GM12878 (cell line): ENCODE measurements at regions not wholly inside any gene's neighbourhood (a gene's known extent, or its start where the extent isn't known, plus 50 kb on each side); places are given as distances from the start of the nearest gene placed in this dataset.

Source experiments
- ATAC-seq: fragments of 200-7000 bp; cut with Tn5 transposase; 3 replicates; pipeline ENCODE4 v1.9.1; 2020; ENCODE audit warnings: mild to moderate bottlenecking, moderate library complexity
- BruUV-seq: library from RNA; stranded (reverse); fragments of 400-500 nt; replicated peaks from 2 replicates; lab custom pipeline; 2021; lab: Mats Ljungman, UMichigan
- CTCF ChIA-PET: fragments of 300-600 bp; sonication (Branson Sonifier 250); formaldehyde crosslinking; extraction: SDS; loops from one replicate; lab custom pipeline; 2021; ENCODE audit warnings: inconsistent platforms; lab: Yijun Ruan, JAX
- POLR2A ChIA-PET: fragments of 350-600 bp; formaldehyde crosslinking; extraction: SDS; loops from one replicate; lab custom pipeline; 2021; ENCODE audit warnings: inconsistent platforms; lab: Charles Lee
- RAD21 ChIA-PET: fragments of 300-600 bp; sonication (Branson Sonifier 250); formaldehyde crosslinking; loops from one replicate; lab custom pipeline; 2023; ENCODE audit warnings: antibody characterized with exemption; ENCODE audit not compliant: unreplicated experiment; lab: Charles Lee
- SMC1A ChIA-PET: fragments of 300-600 bp; sonication (Branson Sonifier 250); formaldehyde crosslinking; loops from one replicate; lab custom pipeline; 2023; ENCODE audit not compliant: unreplicated experiment, uncharacterized antibody; lab: Charles Lee
- DNase-seq: peaks from one replicate; pipeline ENCODE4 v3.0.0-alpha.2; 2011; ENCODE audit warnings: low read depth, low spot score
- FAIRE-seq: peaks from 3 replicates; lab custom pipeline; 2011; peaks lifted over from hg19 to GRCh38; lab: Jason Lieb, UNC
- H2AFZ ChIP-seq: 2 replicates; pipeline ENCODE4 v1.6.0; 2011; ENCODE audit warnings: low read depth, low read length, control low read depth; ENCODE audit not compliant: control insufficient read depth
- H3K27ac ChIP-seq: 2 replicates; pipeline ENCODE4 v1.5.1; 2011; ENCODE audit warnings: control low read depth; ENCODE audit not compliant: control insufficient read depth, insufficient read depth
- H3K27me3 ChIP-seq, 2 experiments: replicated peaks in 1 of 2; 2 replicates each; pipeline versions ENCODE4 v1.6.0 to v1.6.1; 2011; ENCODE audit warnings: low read length in 1 of 2; ENCODE audit not compliant: control insufficient read depth in 2 of 2, insufficient read depth in 2 of 2
- H3K36me3 ChIP-seq, 2 experiments: 2 replicates each; pipeline ENCODE4 v1.5.1; 2011; ENCODE audit warnings: low read length in 1 of 2; ENCODE audit not compliant: control insufficient read depth in 2 of 2, insufficient read depth in 2 of 2
- H3K4me1 ChIP-seq: 2 replicates; pipeline ENCODE4 v1.6.1; 2011; ENCODE audit warnings: mild to moderate bottlenecking, low read length, moderate library complexity, mixed read lengths; ENCODE audit not compliant: control insufficient read depth, insufficient read depth
- H3K4me2 ChIP-seq: 2 replicates; pipeline ENCODE4 v1.6.0; 2011; ENCODE audit warnings: control low read depth; ENCODE audit not compliant: control insufficient read depth, insufficient read depth
- H3K4me3 ChIP-seq: fragments of 200-600 bp; sonication (generic); 2 replicates; pipeline ENCODE4 v1.5.1; 2016
- H3K79me2 ChIP-seq: 2 replicates; pipeline ENCODE4 v1.6.0; 2011; ENCODE audit warnings: low read length; ENCODE audit not compliant: control insufficient read depth, insufficient read depth
- H3K9ac ChIP-seq: 2 replicates; pipeline ENCODE4 v1.8.0; 2011; ENCODE audit warnings: low read length, control low read depth, mixed read lengths; ENCODE audit not compliant: control insufficient read depth, insufficient read depth
- H3K9me3 ChIP-seq: replicated peaks from 3 replicates; pipeline ENCODE4 v1.5.1; 2011; ENCODE audit warnings: mild to moderate bottlenecking, low read length; ENCODE audit not compliant: control insufficient read depth, insufficient read depth
- H4K20me1 ChIP-seq: 2 replicates; pipeline ENCODE4 v1.6.0; 2011; ENCODE audit not compliant: control insufficient read depth, insufficient read depth
- BACH1 ChIP-seq: fragments of 450-650 bp; IDR thresholded peaks from 2 replicates; pipeline ENCODE4 v1.6.1; 2017; ENCODE audit warnings: mild to moderate bottlenecking, borderline replicate concordance
- BMI1 ChIP-seq: fragments of 450-650 bp; IDR thresholded peaks from 2 replicates; pipeline ENCODE4 v1.6.1; 2016; ENCODE audit warnings: mild to moderate bottlenecking, moderate library complexity, borderline replicate concordance
- GABPA ChIP-seq: IDR thresholded peaks from 2 replicates; pipeline ENCODE4 v1.6.1; 2014; ENCODE audit warnings: antibody characterized with exemption, low read depth, mild to moderate bottlenecking, inconsistent platforms
- JUND ChIP-seq: IDR thresholded peaks from 2 replicates; pipeline ENCODE4 v1.6.1; 2012; ENCODE audit warnings: low read depth, mild to moderate bottlenecking, low read length, improper control_type of control experiment, moderate library complexity
- NFIC ChIP-seq: IDR thresholded peaks from 2 replicates; pipeline ENCODE4 v1.6.1; 2012; ENCODE audit warnings: low read depth, mild to moderate bottlenecking, inconsistent platforms, low read length, moderate library complexity
- NFYB ChIP-seq: IDR thresholded peaks from 2 replicates; pipeline ENCODE4 v1.6.1; 2011; ENCODE audit warnings: low read depth, mild to moderate bottlenecking, low read length, improper control_type of control experiment, moderate library complexity; ENCODE audit not compliant: insufficient read depth
- RAD21 ChIP-seq: IDR thresholded peaks from 2 replicates; pipeline ENCODE4 v1.6.1; 2011; ENCODE audit warnings: mild to moderate bottlenecking, low read depth, low read length, moderate library complexity; ENCODE audit not compliant: insufficient read depth
- SMARCA5 ChIP-seq: fragments of 450-650 bp; IDR thresholded peaks from 2 replicates; pipeline ENCODE4 v1.6.1; 2017; ENCODE audit warnings: mild to moderate bottlenecking
- SREBF2 ChIP-seq: IDR thresholded peaks from 2 replicates; pipeline ENCODE4 v1.6.1; 2012; ENCODE audit warnings: mild to moderate bottlenecking, low read length
- WGBS: methylation state at CpG from one replicate; pipeline ENCODE4 v1.1.6; 2016; ENCODE audit warnings: low lambda C conversion rate; ENCODE audit not compliant: insufficient replicate concordance, insufficient coverage; ENCODE audit errors: missing lambda C conversion rate; 5-methylcytosine and 5-hydroxymethylcytosine counted together
- in situ Hi-C: fragments of 300-500 bp; cut with MboI; formaldehyde crosslinking; loops from 9 replicates; pipeline ENCODE4 v1.14.3; 2018; ENCODE audit warnings: mixed read lengths
- intact Hi-C: fragments of 100-400 bp; cut with micrococcal nuclease; formaldehyde crosslinking; loops from one replicate; pipeline ENCODE4 v1.14.2; 2022; ENCODE audit not compliant: unreplicated experiment
- TF ChIP-seq, protein P1 (sequence below): IDR thresholded peaks from 2 replicates; pipeline ENCODE4 v1.6.1; 2011; ENCODE audit warnings: low read depth, low read length, improper control_type of control experiment, borderline replicate concordance

DNA sequence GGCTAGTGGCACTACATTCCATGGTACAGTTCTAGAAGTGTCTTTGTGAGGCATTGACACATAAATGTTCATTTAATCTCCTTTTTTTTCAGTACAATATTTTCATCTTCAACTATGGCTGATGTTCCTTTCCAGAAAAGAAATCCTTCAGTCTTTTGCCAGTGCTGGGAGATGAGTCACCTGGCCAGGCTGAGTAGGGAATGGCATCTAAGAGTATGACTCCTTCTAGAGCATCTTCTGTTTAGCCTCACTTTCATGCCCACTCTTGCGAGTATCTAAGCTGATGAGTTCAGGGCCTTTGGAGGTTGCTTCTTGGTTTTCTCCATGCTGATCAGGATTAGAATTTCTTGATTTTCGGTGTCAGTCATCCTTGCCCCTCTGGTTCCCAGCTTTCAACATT lies 124.4 kb downstream of the SLC28A3 start:
- H3K9me3 ChIP-seq, result no peaks in the 10 kb centered on the region
- ATAC-seq (no peak), FAIRE-seq (no peak), DNase-seq (no peak)
- no peak overlapping the region for H3K27ac ChIP-seq
- SMC1A ChIA-PET, result interaction anchor here (0.6 kb wide), 1 partner anchor 109 kb away, joined by 3 read pairs; no protein-coding TSS in a partner anchor
- POLR2A ChIA-PET, result no interaction called here
- no peak overlapping the region for H3K9ac ChIP-seq
- RAD21 ChIA-PET, result no interaction called here
- H3K36me3 ChIP-seq, result no peaks in the 10 kb centered on the region
- TF ChIP-seq, protein P1, sequence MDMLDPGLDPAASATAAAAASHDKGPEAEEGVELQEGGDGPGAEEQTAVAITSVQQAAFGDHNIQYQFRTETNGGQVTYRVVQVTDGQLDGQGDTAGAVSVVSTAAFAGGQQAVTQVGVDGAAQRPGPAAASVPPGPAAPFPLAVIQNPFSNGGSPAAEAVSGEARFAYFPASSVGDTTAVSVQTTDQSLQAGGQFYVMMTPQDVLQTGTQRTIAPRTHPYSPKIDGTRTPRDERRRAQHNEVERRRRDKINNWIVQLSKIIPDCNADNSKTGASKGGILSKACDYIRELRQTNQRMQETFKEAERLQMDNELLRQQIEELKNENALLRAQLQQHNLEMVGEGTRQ, result no peak
- TF ChIP-seq SREBF2, result no peak
- no peak for TF ChIP-seq RAD21
- TF ChIP-seq NFIC, result no peak
- no peak for TF ChIP-seq JUND
- TF ChIP-seq GABPA, result no peak
- no peak for TF ChIP-seq NFYB
- TF ChIP-seq SMARCA5, result no peak
- TF ChIP-seq BACH1, result no peak
- TF ChIP-seq BMI1, result no peak
- no peak overlapping the region for H3K4me3 ChIP-seq
- intact Hi-C loops (no loop called here), in situ Hi-C loops (no loop called here)
- no peaks in the 10 kb centered on the region for H4K20me1 ChIP-seq
- BruUV-seq, result no TSS peak
- CTCF ChIA-PET, result interaction anchor here (1.3 kb wide), 1 partner anchor 45 kb away, joined by 3 read pairs; no protein-coding TSS in a partner anchor
- H3K4me2 ChIP-seq, result no peak overlapping the region
- H3K27me3 ChIP-seq, result no peaks in the 10 kb centered on the region
- no peaks in the 10 kb centered on the region for H3K79me2 ChIP-seq
- no peak overlapping the region for H2AFZ ChIP-seq
- 63% methylated on average over 2 of the region's 2 CpGs for WGBS
- H3K4me1 ChIP-seq, result no peaks in the 10 kb centered on the region
